ENCODE measurements at regions not wholly inside any gene's neighbourhood (a gene's known extent, or its start where the extent isn't known, plus 50 kb on each side); places are given as distances from the start of the nearest gene placed in this dataset.

GRCh38 chr9:118439441-118439840, 735.2 kb downstream of the TLR4 start:
- TF ChIP-seq CTCF (IDR thresholded peaks at IDR 0.05; ENCODE audit: low read depth, low read length): no peak
- H3K27me3 ChIP-seq (ENCODE audit: control insufficient read depth, insufficient read depth, low read length): no peaks in the 10 kb centered on the region
- no peak overlapping the region for H3K4me3 ChIP-seq (ENCODE audit: low read depth, low read length)
- no peak for DNase-seq (ENCODE audit: low read depth, low spot score)
- POLR2A ChIA-PET: no interaction called here
- peaks cover 6% of the 10 kb centered on the region for H3K9me3 ChIP-seq (ENCODE audit: control insufficient read depth, insufficient read depth, low read length)
- CTCF ChIA-PET: no interaction called here
- no peak overlapping the region for H3K27ac ChIP-seq (ENCODE audit: low read depth, low read length)

DNA sequence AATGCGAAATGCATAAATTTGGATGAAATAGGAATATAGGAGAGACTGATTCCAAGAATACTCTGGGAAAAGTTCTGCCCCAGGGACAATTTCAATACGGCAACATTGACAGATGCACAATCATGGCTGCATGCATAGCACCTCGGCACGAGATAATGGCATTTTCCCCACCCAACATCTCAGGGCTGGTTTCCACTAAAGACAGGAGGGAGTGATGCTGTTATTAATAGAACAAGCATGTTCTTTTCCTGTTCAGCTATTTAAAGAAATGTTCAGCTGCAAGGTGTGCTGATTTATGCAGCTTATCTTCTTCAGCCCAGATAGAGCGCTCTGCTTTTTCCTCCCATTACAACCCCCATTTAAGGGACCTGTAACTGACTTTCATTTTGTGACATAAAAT, 740.2 kb downstream of the TLR4 start:
- POLR2A ChIA-PET: no interaction called here
- no peak for DNase-seq (ENCODE audit: low read depth, low spot score)
- Histone ChIP-seq H3K4me3 (ENCODE audit: low read depth, low read length) (no peak overlapping the region), H3K9me3 (ENCODE audit: control insufficient read depth, insufficient read depth, low read length) (peaks cover 3% of the 10 kb centered on the region; the same call in 1 of the 2 replicates), H3K27ac (ENCODE audit: low read depth, low read length) (no peak overlapping the region), H3K27me3 (ENCODE audit: control insufficient read depth, insufficient read depth, low read length) (no peaks in the 10 kb centered on the region)
- CTCF ChIA-PET: no interaction called here
- TF ChIP-seq CTCF (IDR thresholded peaks at IDR 0.05; ENCODE audit: low read depth, low read length): no peak

- no peak for DNase-seq (ENCODE audit: low read depth, low spot score)
- no peak for TF ChIP-seq CTCF (IDR thresholded peaks at IDR 0.05; ENCODE audit: low read depth, low read length)
- ChIA-PET CTCF (no interaction called here), POLR2A (no interaction called here)
- no peak overlapping the region for H3K27ac ChIP-seq (ENCODE audit: low read depth, low read length)
- H3K9me3 ChIP-seq (ENCODE audit: control insufficient read depth, insufficient read depth, low read length): peaks cover 2% of the 10 kb centered on the region; the same call in 1 of the 2 replicates
- H3K4me3 ChIP-seq (ENCODE audit: low read depth, low read length): no peak overlapping the region
- no peaks in the 10 kb centered on the region for H3K27me3 ChIP-seq (ENCODE audit: control insufficient read depth, insufficient read depth, low read length)
Observed at GRCh38 chr9:118446943-118447639, 742.9 kb downstream of the TLR4 start.

- CTCF ChIA-PET: no interaction called here
- no peak for TF ChIP-seq CTCF (IDR thresholded peaks at IDR 0.05; ENCODE audit: low read depth, low read length)
- no peak overlapping the region for H3K27ac ChIP-seq (ENCODE audit: low read depth, low read length)
- POLR2A ChIA-PET: no interaction called here
- no peaks in the 10 kb centered on the region for H3K27me3 ChIP-seq (ENCODE audit: control insufficient read depth, insufficient read depth, low read length)
- H3K4me3 ChIP-seq (ENCODE audit: low read depth, low read length): no peak overlapping the region
- peaks cover 2% of the 10 kb centered on the region for H3K9me3 ChIP-seq (ENCODE audit: control insufficient read depth, insufficient read depth, low read length)
- no peak for DNase-seq (ENCODE audit: low read depth, low spot score)
Observed at GRCh38 chr9:118449554-118449953, 745.4 kb downstream of the TLR4 start.

- Histone ChIP-seq H3K27ac (ENCODE audit: low read depth, low read length) (no peak overlapping the region), H3K9me3 (ENCODE audit: control insufficient read depth, insufficient read depth, low read length) (peaks cover 9% of the 10 kb centered on the region), H3K27me3 (ENCODE audit: control insufficient read depth, insufficient read depth, low read length) (no peaks in the 10 kb centered on the region), H3K4me3 (ENCODE audit: low read depth, low read length) (no peak overlapping the region)
- no peak for DNase-seq (ENCODE audit: low read depth, low spot score)
- TF ChIP-seq CTCF (IDR thresholded peaks at IDR 0.05; ENCODE audit: low read depth, low read length): no peak
- CTCF ChIA-PET: no interaction called here
- POLR2A ChIA-PET: no interaction called here
Observed at GRCh38 chr9:118455259-118455658, 751.1 kb downstream of the TLR4 start.
